ENCODE measurements at regions not wholly inside any gene's neighbourhood (a gene's known extent, or its start where the extent isn't known, plus 50 kb on each side); places are given as distances from the start of the nearest gene placed in this dataset.

- ChIA-PET POLR2A (no interaction called here), CTCF (interaction anchor here (1.7 kb wide), 1 partner anchor 20 kb away, joined by 4 read pairs; no protein-coding TSS in a partner anchor)
- H3K4me3 ChIP-seq (ENCODE audit: low read depth, low read length), result no peak overlapping the region
- DNase-seq (ENCODE audit: low read depth, low spot score), result no peak
- TF ChIP-seq CTCF (IDR thresholded peaks at IDR 0.05; ENCODE audit: insufficient read depth, low read length, missing control alignments), result no peak
Observed at GRCh38 chr9:73219985-73220626, 68.4 kb downstream of the ANXA1 start.

GRCh38 chr9:73223594-73223993 lies 71.9 kb downstream of the ANXA1 start:
- no peak for TF ChIP-seq CTCF (IDR thresholded peaks at IDR 0.05; ENCODE audit: insufficient read depth, low read length, missing control alignments)
- ChIA-PET CTCF (no interaction called here), POLR2A (no interaction called here)
- H3K4me3 ChIP-seq (ENCODE audit: low read depth, low read length), result no peak overlapping the region
- DNase-seq (ENCODE audit: low read depth, low spot score), result no peak

- no peak for DNase-seq (ENCODE audit: low read depth, low spot score)
- H3K4me3 ChIP-seq (ENCODE audit: low read depth, low read length), result no peak overlapping the region
- CTCF ChIA-PET, result no interaction called here
- POLR2A ChIA-PET, result no interaction called here
- TF ChIP-seq CTCF (IDR thresholded peaks at IDR 0.05; ENCODE audit: insufficient read depth, low read length, missing control alignments), result no peak
Observed at GRCh38 chr9:73229543-73229942, 77.9 kb downstream of the ANXA1 start.

GRCh38 chr9:73230251-73230650 lies 78.6 kb downstream of the ANXA1 start:
- ChIA-PET CTCF (no interaction called here), POLR2A (no interaction called here)
- H3K4me3 ChIP-seq (ENCODE audit: low read depth, low read length), result no peak overlapping the region
- DNase-seq (ENCODE audit: low read depth, low spot score), result no peak
- no peak for TF ChIP-seq CTCF (IDR thresholded peaks at IDR 0.05; ENCODE audit: insufficient read depth, low read length, missing control alignments)

GRCh38 chr9:73231203-73231602 lies 79.5 kb downstream of the ANXA1 start:
- CTCF ChIA-PET, result no interaction called here
- DNase-seq (ENCODE audit: low read depth, low spot score), result no peak
- TF ChIP-seq CTCF (IDR thresholded peaks at IDR 0.05; ENCODE audit: insufficient read depth, low read length, missing control alignments), result no peak
- POLR2A ChIA-PET, result no interaction called here
- H3K4me3 ChIP-seq (ENCODE audit: low read depth, low read length), result no peak overlapping the region

GRCh38 chr9:73233359-73234007 lies 81.8 kb downstream of the ANXA1 start:
- POLR2A ChIA-PET, result no interaction called here
- TF ChIP-seq CTCF (IDR thresholded peaks at IDR 0.05; ENCODE audit: insufficient read depth, low read length, missing control alignments), result no peak
- CTCF ChIA-PET, result no interaction called here
- DNase-seq (ENCODE audit: low read depth, low spot score), result no peak
- H3K4me3 ChIP-seq (ENCODE audit: low read depth, low read length), result no peak overlapping the region

All from AG04449 (cell line).